ENCODE measurements at regions not wholly inside any gene's neighbourhood (a gene's known extent, or its start where the extent isn't known, plus 50 kb on each side); places are given as distances from the start of the nearest gene placed in this dataset.

- no peaks in the 10 kb centered on the region for H3K4me1 ChIP-seq (ENCODE audit: control insufficient read depth, insufficient read depth, low read length)
- no peak for ATAC-seq
- POLR2A ChIA-PET = no interaction called here
Measured at GRCh38 chr21:31406510-31406909, 62.4 kb upstream of the TIAM1 start.

GRCh38 chr21:31405604-31406003 lies 61.5 kb upstream of the TIAM1 start:
- Histone ChIP-seq H3K27ac (ENCODE audit: low read length) (no peak overlapping the region), H3K36me3 (ENCODE audit: control insufficient read depth, insufficient read depth, low read length) (no peaks in the 10 kb centered on the region), H3K4me3 (ENCODE audit: low read depth in 2 of 2, low read length in 2 of 2) (no peak overlapping the region), H3K4me1 (ENCODE audit: control insufficient read depth, insufficient read depth, low read length) (no peaks in the 10 kb centered on the region), H3K9me3 (ENCODE audit: control insufficient read depth, insufficient read depth, low read depth, low read length) (no peaks in the 10 kb centered on the region), H3K27me3 (ENCODE audit: control insufficient read depth, insufficient read depth, low read length) (no peaks in the 10 kb centered on the region)
- ATAC-seq = no peak
- in situ Hi-C loops (cut with HindIII; ENCODE audit: low pct_unique_long_range_greater_than_20kb, low sequenced_read_pairs) (no loop called here), intact Hi-C loops (cut with micrococcal nuclease; ENCODE audit: unreplicated experiment) (no loop called here)
- POLR2A ChIA-PET = no interaction called here
- no TSS peak for BruUV-seq (replicated peaks)
- TF ChIP-seq CTCF (IDR thresholded peaks at IDR 0.05) (no peak), SIN3A (IDR thresholded peaks at IDR 0.05; ENCODE audit: borderline replicate concordance, insufficient read depth, low read depth, low read length) (no peak), TCF7L2 (IDR thresholded peaks at IDR 0.05; ENCODE audit: low read depth, low read length) (no peak), REST (IDR thresholded peaks at IDR 0.05; ENCODE audit: insufficient read depth in 1 of 2, low read depth in 2 of 2, low read length in 1 of 2) (no peak), POLR2AphosphoS5 (IDR thresholded peaks at IDR 0.05; ENCODE audit: low read depth, low read length) (no peak)
- CTCF ChIA-PET = no interaction called here
- no peak for DNase-seq (ENCODE audit: low read depth, low spot score)

More at GRCh38 chr21:31406510-31406909, 62.4 kb upstream of the TIAM1 start:
- in situ Hi-C loops (cut with HindIII; ENCODE audit: low pct_unique_long_range_greater_than_20kb, low sequenced_read_pairs) (no loop called here), intact Hi-C loops (cut with micrococcal nuclease; ENCODE audit: unreplicated experiment) (no loop called here)
- no peak for TF ChIP-seq REST (IDR thresholded peaks at IDR 0.05; ENCODE audit: insufficient read depth in 1 of 2, low read depth in 2 of 2, low read length in 1 of 2)
- no peak for TF ChIP-seq TCF7L2 (IDR thresholded peaks at IDR 0.05; ENCODE audit: low read depth, low read length)
- H3K9me3 ChIP-seq (ENCODE audit: control insufficient read depth, insufficient read depth, low read depth, low read length) = no peaks in the 10 kb centered on the region
- CTCF ChIA-PET = no interaction called here
- DNase-seq (ENCODE audit: low read depth, low spot score) = no peak
- no peak overlapping the region for H3K4me3 ChIP-seq (ENCODE audit: low read depth in 2 of 2, low read length in 2 of 2)
- H3K27me3 ChIP-seq (ENCODE audit: control insufficient read depth, insufficient read depth, low read length) = no peaks in the 10 kb centered on the region
- H3K36me3 ChIP-seq (ENCODE audit: control insufficient read depth, insufficient read depth, low read length) = no peaks in the 10 kb centered on the region
- no peak overlapping the region for H3K27ac ChIP-seq (ENCODE audit: low read length)
- BruUV-seq (replicated peaks) = no TSS peak
